ENCODE measurements at regions not wholly inside any gene's neighbourhood (a gene's known extent, or its start where the extent isn't known, plus 50 kb on each side); places are given as distances from the start of the nearest gene placed in this dataset.

GRCh38 chr2:65549257-65549627 is 116.8 kb upstream of the SPRED2 start:
- ATAC-seq (no peak), DNase-seq (no peak)
- TF ChIP-seq, protein P1, sequence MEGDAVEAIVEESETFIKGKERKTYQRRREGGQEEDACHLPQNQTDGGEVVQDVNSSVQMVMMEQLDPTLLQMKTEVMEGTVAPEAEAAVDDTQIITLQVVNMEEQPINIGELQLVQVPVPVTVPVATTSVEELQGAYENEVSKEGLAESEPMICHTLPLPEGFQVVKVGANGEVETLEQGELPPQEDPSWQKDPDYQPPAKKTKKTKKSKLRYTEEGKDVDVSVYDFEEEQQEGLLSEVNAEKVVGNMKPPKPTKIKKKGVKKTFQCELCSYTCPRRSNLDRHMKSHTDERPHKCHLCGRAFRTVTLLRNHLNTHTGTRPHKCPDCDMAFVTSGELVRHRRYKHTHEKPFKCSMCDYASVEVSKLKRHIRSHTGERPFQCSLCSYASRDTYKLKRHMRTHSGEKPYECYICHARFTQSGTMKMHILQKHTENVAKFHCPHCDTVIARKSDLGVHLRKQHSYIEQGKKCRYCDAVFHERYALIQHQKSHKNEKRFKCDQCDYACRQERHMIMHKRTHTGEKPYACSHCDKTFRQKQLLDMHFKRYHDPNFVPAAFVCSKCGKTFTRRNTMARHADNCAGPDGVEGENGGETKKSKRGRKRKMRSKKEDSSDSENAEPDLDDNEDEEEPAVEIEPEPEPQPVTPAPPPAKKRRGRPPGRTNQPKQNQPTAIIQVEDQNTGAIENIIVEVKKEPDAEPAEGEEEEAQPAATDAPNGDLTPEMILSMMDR (IDR thresholded peaks at IDR 0.05): no peak
- Histone ChIP-seq H3K9me3 (no peaks in the 10 kb centered on the region), H3K4me1 (peaks cover 6% of the 10 kb centered on the region), H3K27ac (no peak overlapping the region), H3K4me3 (no peak overlapping the region), H3K36me3 (no peaks in the 10 kb centered on the region), H3K27me3 (no peaks in the 10 kb centered on the region)
- intact Hi-C loops (cut with DNase I): no loop called here

GRCh38 chr2:65548576-65549256 is 116.3 kb upstream of the SPRED2 start:
- ATAC-seq: no peak
- peaks cover 6% of the 10 kb centered on the region for H3K4me1 ChIP-seq
- H3K4me3 ChIP-seq: no peak overlapping the region
- H3K9me3 ChIP-seq: no peaks in the 10 kb centered on the region
- TF ChIP-seq, protein P1 (IDR thresholded peaks at IDR 0.05): no peak
- no peak for DNase-seq
- H3K36me3 ChIP-seq: no peaks in the 10 kb centered on the region
- intact Hi-C loops (cut with DNase I): no loop called here
- no peaks in the 10 kb centered on the region for H3K27me3 ChIP-seq
- no peak overlapping the region for H3K27ac ChIP-seq

DNA sequence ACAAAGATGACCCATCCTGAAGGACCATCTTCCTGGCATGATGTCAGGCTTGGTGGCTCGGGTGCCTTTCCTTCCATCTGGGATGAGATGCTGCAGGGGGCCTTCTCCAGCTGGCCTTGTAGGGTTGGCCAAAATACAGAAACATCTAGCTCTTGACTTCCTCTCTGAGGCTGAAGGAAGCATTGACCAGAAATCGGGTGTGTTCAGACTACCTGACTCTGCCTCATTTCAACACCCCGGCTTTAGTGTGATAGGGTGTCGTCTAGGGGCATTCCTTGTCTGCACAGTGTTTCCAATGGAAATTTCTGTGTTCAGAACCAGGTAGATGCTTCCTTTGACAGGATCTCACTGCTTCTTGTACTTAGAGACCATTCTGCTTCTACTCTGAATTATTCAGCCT is 115.7 kb upstream of the SPRED2 start:
- intact Hi-C loops (cut with DNase I): no loop called here
- Histone ChIP-seq H3K36me3 (no peaks in the 10 kb centered on the region), H3K4me1 (peaks cover 6% of the 10 kb centered on the region), H3K9me3 (no peaks in the 10 kb centered on the region), H3K27ac (no peak overlapping the region), H3K27me3 (no peaks in the 10 kb centered on the region), H3K4me3 (no peak overlapping the region)
- DNase-seq (no peak), ATAC-seq (no peak)
- TF ChIP-seq, protein P1 (IDR thresholded peaks at IDR 0.05): no peak

DNA sequence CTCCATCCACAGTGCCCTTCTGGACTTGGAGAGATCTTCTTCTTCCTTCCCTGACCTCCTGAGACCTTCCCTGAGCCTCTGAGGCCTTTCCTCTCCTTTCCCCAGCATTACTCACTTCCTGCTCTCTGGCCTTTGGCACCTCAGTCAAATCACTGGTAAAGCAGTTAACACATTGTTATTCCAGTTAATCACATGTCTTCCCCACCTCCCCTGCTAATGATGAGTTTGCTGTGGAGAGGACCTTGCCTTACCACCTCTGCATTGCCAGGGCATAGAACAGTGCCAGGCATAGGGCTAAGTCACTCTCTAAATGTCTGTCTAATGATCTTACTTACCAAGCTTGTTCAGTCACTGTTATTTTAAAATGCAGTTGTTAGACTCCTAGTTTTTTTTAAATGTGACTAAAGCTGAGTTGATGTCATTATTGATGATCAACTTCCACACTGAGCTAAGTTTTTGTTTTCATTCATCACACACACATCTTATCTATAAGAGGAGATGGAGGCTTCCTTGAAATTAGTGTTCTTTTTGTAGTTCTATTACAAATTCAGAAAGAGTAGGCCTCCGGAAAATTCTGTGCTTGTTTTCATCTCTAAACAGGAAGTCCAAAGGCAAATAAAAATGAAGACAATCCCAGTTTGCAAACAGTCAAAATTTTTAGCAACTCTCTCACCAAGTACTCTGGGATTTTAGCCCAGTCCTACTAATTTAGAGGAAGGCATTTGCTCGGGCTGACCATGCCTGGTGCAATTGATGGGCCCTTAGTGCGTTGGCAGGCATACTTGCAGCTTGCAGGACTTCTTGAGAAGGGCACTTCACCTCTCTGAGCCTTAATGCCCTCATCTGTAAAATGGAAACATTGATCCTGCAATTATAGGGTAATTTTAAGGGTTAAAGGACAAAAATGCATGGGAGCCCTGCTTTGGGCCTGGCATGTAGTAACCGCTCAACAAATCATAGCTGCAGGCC is 113.7 kb upstream of the SPRED2 start:
- ATAC-seq (peak; percentile 26), DNase-seq (no peak)
- TF ChIP-seq, protein P1 (IDR thresholded peaks at IDR 0.05): no peak
- no peak overlapping the region for H3K27ac ChIP-seq
- no peaks in the 10 kb centered on the region for H3K9me3 ChIP-seq
- intact Hi-C loops (cut with DNase I): no loop called here
- H3K4me1 ChIP-seq: peaks cover 6% of the 10 kb centered on the region
- no peaks in the 10 kb centered on the region for H3K36me3 ChIP-seq
- no peaks in the 10 kb centered on the region for H3K27me3 ChIP-seq
- no peak overlapping the region for H3K4me3 ChIP-seq

- ATAC-seq (no peak), DNase-seq (no peak)
- H3K4me1 ChIP-seq: peaks cover 6% of the 10 kb centered on the region
- H3K4me3 ChIP-seq: no peak overlapping the region
- H3K9me3 ChIP-seq: no peaks in the 10 kb centered on the region
- intact Hi-C loops (cut with DNase I): no loop called here
- no peaks in the 10 kb centered on the region for H3K36me3 ChIP-seq
- H3K27ac ChIP-seq: no peak overlapping the region
- TF ChIP-seq, protein P1 (IDR thresholded peaks at IDR 0.05): no peak
- H3K27me3 ChIP-seq: no peaks in the 10 kb centered on the region
Measured at GRCh38 chr2:65541773-65542172, 109.4 kb upstream of the SPRED2 start.

All from upper lobe of right lung (tissue), 1 donor.